ENCODE measurements at regions not wholly inside any gene's neighbourhood (a gene's known extent, or its start where the extent isn't known, plus 50 kb on each side); places are given as distances from the start of the nearest gene placed in this dataset.
"Not testable (repeated sequence)": the region's sequence is repeated elsewhere in the genome, so short reads cannot be mapped to it uniquely, and the experiment has no call there.

GRCh38 chr10:2885288-2886278 lies 181.8 kb upstream of the PFKP start:
- H3K27me3 Mint-ChIP-seq (ENCODE audit: low read depth) = peaks cover 2% of the 10 kb centered on the region; the same call in 1 of the 2 replicates

DNA sequence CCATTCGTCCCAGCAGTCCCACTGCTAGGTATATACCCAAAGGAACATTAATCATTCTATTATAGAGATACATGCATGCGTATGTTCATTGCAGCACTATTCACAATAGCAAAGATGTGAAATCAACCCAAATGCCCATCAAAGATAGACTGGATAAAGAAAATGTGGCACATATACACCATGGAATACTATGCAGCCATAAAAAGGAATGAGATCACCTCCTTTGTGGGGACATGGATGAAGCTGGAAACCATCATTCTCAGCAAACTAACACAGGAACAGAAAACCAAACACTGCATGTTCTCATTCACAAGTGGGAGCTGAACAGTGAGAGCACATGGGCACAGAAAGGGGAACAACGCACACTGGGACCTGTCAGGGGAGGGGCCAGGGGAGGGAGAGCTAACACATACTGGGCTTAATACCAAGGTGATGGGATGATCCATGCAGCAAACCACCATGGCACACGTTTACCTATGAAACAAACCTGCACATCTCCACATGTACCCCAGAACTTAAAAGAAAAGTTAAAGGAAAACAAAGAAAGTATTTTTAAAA lies 183.3 kb upstream of the PFKP start:
- not testable (repeated sequence) for H3K27me3 Mint-ChIP-seq (ENCODE audit: low read depth); H4K91ac ChIP-seq (ENCODE audit: insufficient read length, low read depth, low read length); H2AFZ ChIP-seq (ENCODE audit: low read length); H3K9ac ChIP-seq (ENCODE audit: extremely low read depth, insufficient read length, low read length); H2BK15ac ChIP-seq (ENCODE audit: low read depth, low read length); H4K8ac ChIP-seq (replicated peaks; ENCODE audit: insufficient read length, low read depth, low read length); H3K4ac ChIP-seq (ENCODE audit: low read depth, low read length); H3K18ac ChIP-seq (ENCODE audit: insufficient read length, low read depth, low read length); H3K4me3 Mint-ChIP-seq; H4K20me1 ChIP-seq (ENCODE audit: control insufficient read depth, insufficient read depth, insufficient read length); H2AK5ac ChIP-seq (ENCODE audit: insufficient read length, low read length); H3K56ac ChIP-seq (ENCODE audit: insufficient read length, low read depth, low read length); H4K5ac ChIP-seq (ENCODE audit: insufficient read length, low read depth, low read length); H3K27ac ChIP-seq (ENCODE audit: insufficient read length, low read depth, low read length); H3K79me2 ChIP-seq (ENCODE audit: insufficient read depth, low read length); H3K9me3 ChIP-seq (ENCODE audit: control insufficient read depth, low read depth, low read length); H3K14ac ChIP-seq (ENCODE audit: insufficient read depth, low read length); DNase-seq; H3K27me3 ChIP-seq (ENCODE audit: insufficient read depth, low read length); H3K9me3 Mint-ChIP-seq; H3K79me1 ChIP-seq (ENCODE audit: insufficient read depth, low read depth, low read length, poor library complexity, severe bottlenecking); H3K23me2 ChIP-seq (ENCODE audit: insufficient read length, low read depth, low read length, poor library complexity, severe bottlenecking); H2BK5ac ChIP-seq (ENCODE audit: insufficient read length, low read length); H3K4me1 Mint-ChIP-seq; H2BK120ac ChIP-seq (ENCODE audit: low read depth, low read length, poor library complexity, severe bottlenecking); H2BK20ac ChIP-seq (ENCODE audit: low read depth, low read length, poor library complexity, severe bottlenecking); H2BK12ac ChIP-seq (ENCODE audit: insufficient read length, low read depth, low read length); H3K23ac ChIP-seq (ENCODE audit: insufficient read length, low read depth, low read length); H3T11ph ChIP-seq (ENCODE audit: low read length); H3K4me1 ChIP-seq (ENCODE audit: insufficient read depth, low read length); H3K36me3 Mint-ChIP-seq (ENCODE audit: insufficient read depth in 1 of 3, low read depth in 3 of 3); H3K4me2 ChIP-seq (ENCODE audit: insufficient read depth, insufficient read length, low read length)
- peak overlapping the region in 1 of 3 experiments; percentile 35; a peak in 1 of 7 replicates for H3K27ac Mint-ChIP-seq
- WGBS (ENCODE audit: extremely low coverage, insufficient read length, low lambda C conversion rate) = no CpG with 5 or more reads among the region's 4 CpGs

More at GRCh38 chr10:2885288-2886278, 181.8 kb upstream of the PFKP start:
- H4K5ac ChIP-seq (ENCODE audit: insufficient read length, low read depth, low read length) = no peak overlapping the region
- no peak overlapping the region for H3T11ph ChIP-seq (ENCODE audit: low read length)
- no peak overlapping the region for H3K9ac ChIP-seq (ENCODE audit: extremely low read depth, insufficient read length, low read length)
- no peaks in the 10 kb centered on the region for H3K79me1 ChIP-seq (ENCODE audit: insufficient read depth, low read depth, low read length, poor library complexity, severe bottlenecking)
- no peak overlapping the region for H3K4ac ChIP-seq (ENCODE audit: low read depth, low read length)
- no peak overlapping the region for H3K56ac ChIP-seq (ENCODE audit: insufficient read length, low read depth, low read length)
- H2AFZ ChIP-seq (ENCODE audit: low read length) = no peak overlapping the region
- H3K14ac ChIP-seq (ENCODE audit: insufficient read depth, low read length) = no peak overlapping the region
- no peak overlapping the region for H2BK20ac ChIP-seq (ENCODE audit: low read depth, low read length, poor library complexity, severe bottlenecking)
- no peak overlapping the region for H4K91ac ChIP-seq (ENCODE audit: insufficient read length, low read depth, low read length)
- no peak overlapping the region for H3K4me2 ChIP-seq (ENCODE audit: insufficient read depth, insufficient read length, low read length)
- H3K18ac ChIP-seq (ENCODE audit: insufficient read length, low read depth, low read length) = no peak overlapping the region
- H3K4me1 ChIP-seq (ENCODE audit: insufficient read depth, low read length) = no peaks in the 10 kb centered on the region
- Mint-ChIP-seq H3K27ac (no peak overlapping the region), H3K4me1 (peaks cover 3 to 4% of the 10 kb centered on the region in 2 experiments; a peak in 3 of 4 replicates), H3K9me3 (peaks cover 0 to 4% of the 10 kb centered on the region in 2 experiments; a peak in 2 of 5 replicates), H3K4me3 (no peak overlapping the region), H3K36me3 (ENCODE audit: insufficient read depth in 1 of 3, low read depth in 3 of 3) (no peaks in the 10 kb centered on the region)
- H3K9me3 ChIP-seq (ENCODE audit: control insufficient read depth, low read depth, low read length) = no peaks in the 10 kb centered on the region
- no peaks in the 10 kb centered on the region for H4K20me1 ChIP-seq (ENCODE audit: control insufficient read depth, insufficient read depth, insufficient read length)
- WGBS (ENCODE audit: extremely low coverage, insufficient read length, low lambda C conversion rate) = no CpG with 5 or more reads among the region's 10 CpGs
- H4K8ac ChIP-seq (replicated peaks; ENCODE audit: insufficient read length, low read depth, low read length) = no peak overlapping the region
- H3K27me3 ChIP-seq (ENCODE audit: insufficient read depth, low read length) = no peaks in the 10 kb centered on the region
- TF ChIP-seq CTCF (conservative IDR thresholded peaks at IDR 0.05) = no peak
- H2BK5ac ChIP-seq (ENCODE audit: insufficient read length, low read length) = no peak overlapping the region
- H3K23ac ChIP-seq (ENCODE audit: insufficient read length, low read depth, low read length) = no peak overlapping the region
- H3K27ac ChIP-seq (ENCODE audit: insufficient read length, low read depth, low read length) = no peak overlapping the region
- no peak overlapping the region for H2BK120ac ChIP-seq (ENCODE audit: low read depth, low read length, poor library complexity, severe bottlenecking)
- no peak overlapping the region for H2BK15ac ChIP-seq (ENCODE audit: low read depth, low read length)
- H2BK12ac ChIP-seq (ENCODE audit: insufficient read length, low read depth, low read length) = no peak overlapping the region
- DNase-seq = no peak
- H2AK5ac ChIP-seq (ENCODE audit: insufficient read length, low read length) = no peak overlapping the region
- no peaks in the 10 kb centered on the region for H3K23me2 ChIP-seq (ENCODE audit: insufficient read length, low read depth, low read length, poor library complexity, severe bottlenecking)
- H3K79me2 ChIP-seq (ENCODE audit: insufficient read depth, low read length) = no peaks in the 10 kb centered on the region
